ENCODE measurements at regions not wholly inside any gene's neighbourhood (a gene's known extent, or its start where the extent isn't known, plus 50 kb on each side); places are given as distances from the start of the nearest gene placed in this dataset.

DNA sequence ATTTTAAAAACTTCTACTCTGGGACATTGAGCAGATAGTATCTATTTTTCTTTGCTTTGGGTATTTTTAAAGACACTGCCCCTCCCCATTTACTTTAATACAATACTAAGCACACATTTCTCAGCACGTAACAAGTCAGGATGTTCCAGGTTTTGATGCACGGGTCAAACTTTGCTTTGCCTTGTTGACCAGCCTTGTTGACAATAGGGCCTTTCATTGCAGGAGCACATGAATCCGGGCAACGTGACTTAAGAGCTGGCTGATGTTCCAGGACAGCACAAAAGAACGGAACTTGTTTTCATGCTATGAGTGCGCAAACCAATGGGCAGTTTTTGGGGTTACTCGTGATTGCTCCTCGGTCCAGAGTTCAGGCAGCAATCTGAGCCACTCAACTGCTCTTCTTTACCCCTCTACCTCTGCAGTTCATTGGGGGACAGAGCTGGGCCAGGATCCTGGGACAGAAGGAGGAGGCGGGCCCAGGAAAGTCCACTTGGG lies 78.6 kb upstream of the SLC22A16 start:
- no peak for TF ChIP-seq POLR2A (IDR thresholded peaks at IDR 0.05; ENCODE audit: low read depth, low read length)
- TF ChIP-seq TAF1 (IDR thresholded peaks at IDR 0.05; ENCODE audit: low read depth, low read length): no peak
- TF ChIP-seq POLR2AphosphoS5 (IDR thresholded peaks at IDR 0.05; ENCODE audit: low read depth, low read length): no peak
- TF ChIP-seq PAX5 (IDR thresholded peaks at IDR 0.05; ENCODE audit: insufficient read depth, low read length, severe bottlenecking): no peak
- TF ChIP-seq SPI1 (IDR thresholded peaks at IDR 0.05; ENCODE audit: low read depth, low read length): no peak

Data from GM12891 (cell line).